HepG2 (cell line): ENCODE measurements at regions not wholly inside any gene's neighbourhood (a gene's known extent, or its start where the extent isn't known, plus 50 kb on each side); places are given as distances from the start of the nearest gene placed in this dataset.
A peak's percentile ranks its signal among the peaks of the same experiment; 100 is the strongest.

Source experiments
- HDAC2 ChIP-seq: sonication (generic); formaldehyde crosslinking; IDR thresholded peaks from 2 replicates; pipeline ENCODE4 v1.4.0; 2020; ENCODE audit warnings: missing genetic modification reagents
- HNF4A ChIP-seq: sonication (generic); formaldehyde crosslinking; IDR thresholded peaks from 2 replicates; pipeline ENCODE4 v1.4.0; 2020; ENCODE audit warnings: missing genetic modification reagents
- HNF4G ChIP-seq, 2 experiments: sonication (generic) in 1 of 2; formaldehyde crosslinking in 1 of 2; IDR thresholded peaks; 2 replicates each; pipeline versions ENCODE4 v1.4.0 to v1.6.1; 2011 to 2020; ENCODE audit warnings: borderline replicate concordance in 2 of 2, low read depth in 2 of 2, mild to moderate bottlenecking in 2 of 2, low read length in 1 of 2, missing genetic modification reagents in 1 of 2, moderate library complexity in 1 of 2
- JUNB ChIP-seq: sonication (generic); formaldehyde crosslinking; IDR thresholded peaks from 2 replicates; pipeline ENCODE4 v1.8.0; 2022; ENCODE audit warnings: missing genetic modification reagents, mild to moderate bottlenecking, borderline replicate concordance
- KDM3A ChIP-seq: IDR thresholded peaks from 2 replicates; pipeline ENCODE4 v1.6.1; 2018; ENCODE audit warnings: low read depth, missing compliant biosample characterization
- NR2F6 ChIP-seq, 2 experiments: IDR thresholded peaks; 2 replicates each; pipeline ENCODE4 v1.6.1; 2016; ENCODE audit warnings: antibody characterized with exemption in 1 of 2, mild to moderate bottlenecking in 1 of 2
- PAXIP1 ChIP-seq: sonication (generic); formaldehyde crosslinking; conservative IDR thresholded peaks from 2 replicates; pipeline ENCODE4 v1.4.0; 2020; ENCODE audit warnings: mild to moderate bottlenecking, missing genetic modification reagents, moderate library complexity
- PHF21A ChIP-seq: sonication (generic); formaldehyde crosslinking; IDR thresholded peaks from 2 replicates; pipeline ENCODE4 v1.5.0; 2020; ENCODE audit warnings: mild to moderate bottlenecking, missing genetic modification reagents
- RFX3 ChIP-seq: IDR thresholded peaks from 2 replicates; pipeline ENCODE4 v1.6.1; 2016; ENCODE audit warnings: missing biosample characterization, missing genetic modification reagents
- SALL1 ChIP-seq: sonication (generic); formaldehyde crosslinking; IDR thresholded peaks from 2 replicates; pipeline ENCODE4 v1.8.0; 2022; ENCODE audit warnings: mild to moderate bottlenecking, missing genetic modification reagents
- SOX13 ChIP-seq, 3 experiments: fragments of 450-650 bp in 1 of 3; sonication (generic) in 1 of 3; formaldehyde crosslinking in 1 of 3; IDR thresholded peaks in 2 of 3; conservative IDR thresholded peaks in 1 of 3; 2 replicates each; pipeline versions ENCODE4 v1.5.0 to v1.6.1; 2016 to 2020; ENCODE audit warnings: antibody characterized with exemption in 1 of 3, mild to moderate bottlenecking in 1 of 3, missing compliant biosample characterization in 1 of 3, missing genetic modification reagents in 1 of 3, moderate library complexity in 1 of 3
- SOX6 ChIP-seq, 2 experiments: fragments of 450-650 bp in 1 of 2; sonication (generic) in 1 of 2; formaldehyde crosslinking in 1 of 2; IDR thresholded peaks; 2 replicates each; pipeline versions ENCODE4 v1.4.0 to v1.6.1; 2017 to 2020; ENCODE audit warnings: antibody characterized with exemption in 1 of 2, mild to moderate bottlenecking in 1 of 2, missing genetic modification reagents in 1 of 2
- SRSF4 ChIP-seq: fragments of 200-400 bp; formaldehyde crosslinking; IDR thresholded peaks from one replicate; pipeline ENCODE4 v1.6.1; 2018; ENCODE audit warnings: mild to moderate bottlenecking, low read depth, low read length, moderate library complexity; ENCODE audit not compliant: poor library complexity, severe bottlenecking
- TEAD3 ChIP-seq: optimal IDR thresholded peaks from 2 replicates; pipeline ENCODE3; 2016; ENCODE audit warnings: borderline replicate concordance
- ZBTB7B ChIP-seq: sonication (generic); formaldehyde crosslinking; IDR thresholded peaks from 2 replicates; pipeline ENCODE4 v1.4.0; 2020; ENCODE audit warnings: missing genetic modification reagents
- ZMYM4 ChIP-seq: sonication (generic); formaldehyde crosslinking; IDR thresholded peaks from 2 replicates; pipeline ENCODE4 v1.8.1; 2023; ENCODE audit warnings: mild to moderate bottlenecking, missing genetic modification reagents
- ZNF501 ChIP-seq: sonication (generic); formaldehyde crosslinking; IDR thresholded peaks from 2 replicates; pipeline ENCODE4 v1.5.1; 2020; ENCODE audit warnings: mild to moderate bottlenecking, moderate library complexity, missing genetic modification reagents
- ZNF788 ChIP-seq: sonication (generic); formaldehyde crosslinking; IDR thresholded peaks from 2 replicates; pipeline ENCODE4 v1.5.0; 2020; ENCODE audit warnings: mild to moderate bottlenecking, missing genetic modification reagents, borderline replicate concordance

GRCh38 chr10:78656417-78657162, 412.2 kb upstream of the ZMIZ1 start (continued):
- TF ChIP-seq HNF4G (IDR thresholded peaks at IDR 0.05; ENCODE audit: borderline replicate concordance, low read depth, low read length) = 0 out of 2 replicates have a peak, but pooled peaks have one; percentile 14
- no peak for TF ChIP-seq HNF4G (CRISPR knock-in tag; IDR thresholded peaks at IDR 0.05; ENCODE audit: borderline replicate concordance, low read depth)
- no peak for TF ChIP-seq SOX13 (IDR thresholded peaks at IDR 0.05)
- peak in 1 of 2 experiments; percentile 41; a peak in 1 of 4 replicates for TF ChIP-seq SOX13 (CRISPR knock-in tag; conservative IDR thresholded peaks at IDR 0.05 in 1 of 2, IDR thresholded peaks at IDR 0.05 in 1 of 2)
- TF ChIP-seq NR2F6 (IDR thresholded peaks at IDR 0.05) = peak; percentile 58; the same call in 1 of the 2 replicates
- peak; percentile 68 for TF ChIP-seq NR2F6 (CRISPR knock-in tag; IDR thresholded peaks at IDR 0.05)
- TF ChIP-seq SALL1 (CRISPR knock-in tag) = peak; percentile 42; the same call in 1 of the 2 replicates
- TF ChIP-seq JUNB (CRISPR knock-in tag) = no peak
- TF ChIP-seq ZMYM4 (CRISPR knock-in tag) = 0 out of 2 replicates have a peak, but pooled peaks have one; percentile 14
- TF ChIP-seq ZBTB7B = 0 out of 2 replicates have a peak, but pooled peaks have one; percentile 24
- TF ChIP-seq RFX3 = peak; percentile 69
- no peak for TF ChIP-seq SRSF4
- TF ChIP-seq PHF21A (CRISPR knock-in tag) = peak; percentile 53; the same call in 1 of the 2 replicates
- TF ChIP-seq SOX6 (IDR thresholded peaks at IDR 0.05) = no peak
- peak; percentile 38; the same call in 1 of the 2 replicates for TF ChIP-seq SOX6 (CRISPR knock-in tag; IDR thresholded peaks at IDR 0.05)
- TF ChIP-seq ZNF501 (CRISPR knock-in tag) = peak; percentile 67
- 0 out of 2 replicates have a peak, but pooled peaks have one; percentile 40 for TF ChIP-seq KDM3A (CRISPR knock-in tag)
- TF ChIP-seq HNF4A = peak; percentile 16; the same call in 1 of the 2 replicates
- no peak for TF ChIP-seq TEAD3 (CRISPR knock-in tag)
- peak; percentile 73; the same call in 1 of the 2 replicates for TF ChIP-seq PAXIP1 (CRISPR knock-in tag)
- TF ChIP-seq HDAC2 (CRISPR knock-in tag) = 0 out of 2 replicates have a peak, but pooled peaks have one; percentile 24
- no peak for TF ChIP-seq ZNF788 (CRISPR knock-in tag)
- TF ChIP-seq, all 625 proteins: peak for 21
